GM18499 (cell line): ENCODE measurements at regions not wholly inside any gene's neighbourhood (a gene's known extent, or its start where the extent isn't known, plus 50 kb on each side); places are given as distances from the start of the nearest gene placed in this dataset.
"Not testable (repeated sequence)": the region's sequence is repeated elsewhere in the genome, so short reads cannot be mapped to it uniquely, and the experiment has no call there.

Experiments used
- ATAC-seq: cut with Tn5 transposase; IDR thresholded peaks from one replicate; pipeline ENCODE4 v1.9.1; 2021; ENCODE audit warnings: moderate number of reproducible peaks; ENCODE audit not compliant: insufficient read depth, unreplicated experiment

DNA sequence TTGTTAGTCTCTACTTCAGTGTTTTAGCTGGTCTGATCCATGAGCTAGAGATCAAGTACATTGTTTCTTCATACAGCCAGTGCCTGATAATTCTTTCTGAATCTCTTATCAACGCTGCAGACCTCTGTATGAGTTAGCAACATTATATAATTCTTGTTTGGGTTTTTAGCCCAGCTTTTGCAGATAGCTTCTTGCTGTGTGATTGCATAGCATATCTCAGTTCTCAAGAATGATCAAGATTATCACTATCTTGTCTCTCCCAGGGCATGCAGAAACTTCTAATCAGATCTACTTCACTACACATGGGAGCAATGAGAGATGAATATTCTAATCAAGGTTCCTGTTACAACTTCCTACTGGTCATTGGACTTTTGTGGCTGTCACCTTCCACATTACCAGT is 158.3 kb downstream of the FAM174A start:
- no peak for ATAC-seq

DNA sequence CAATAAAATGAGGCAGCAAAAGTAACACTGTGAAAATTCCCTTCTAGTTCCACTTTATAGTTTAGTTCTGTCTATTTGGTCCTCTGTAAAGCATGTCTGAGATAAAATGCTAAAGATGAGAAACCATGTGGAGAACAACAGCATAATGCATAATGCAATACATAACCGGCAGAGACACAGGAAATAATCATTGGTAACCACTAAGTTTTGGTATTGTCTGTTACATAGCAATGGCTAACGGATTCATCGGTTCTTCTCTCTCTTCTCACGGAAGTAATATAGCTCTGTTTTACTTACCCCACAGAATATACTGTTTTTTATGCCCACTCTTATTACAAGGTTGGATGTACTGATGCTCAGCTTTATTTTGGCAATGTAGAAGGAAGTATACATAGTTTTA is 158.9 kb downstream of the FAM174A start:
- no peak for ATAC-seq

GRCh38 chr5:100697970-100698369 is 162.8 kb downstream of the FAM174A start:
- no peak for ATAC-seq

DNA sequence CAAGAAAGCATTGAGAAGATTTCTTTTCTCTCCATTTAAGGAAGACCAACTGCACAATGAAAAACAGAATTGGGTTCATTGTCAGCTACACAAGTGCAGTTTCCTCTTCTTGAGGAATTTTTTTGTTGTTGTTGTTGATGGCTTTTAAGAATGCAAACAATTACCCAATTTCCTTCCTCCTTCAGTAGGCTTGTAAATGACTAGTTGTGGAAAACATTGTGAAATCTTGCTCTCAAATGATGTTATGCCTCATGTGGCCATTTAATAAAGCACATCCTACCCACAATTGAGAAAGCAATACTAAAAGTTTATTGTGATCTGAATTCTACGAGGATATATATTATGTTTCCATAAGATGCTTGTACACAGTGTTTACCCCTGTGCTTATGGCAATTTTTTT is 171.6 kb downstream of the FAM174A start:
- ATAC-seq = no peak

DNA sequence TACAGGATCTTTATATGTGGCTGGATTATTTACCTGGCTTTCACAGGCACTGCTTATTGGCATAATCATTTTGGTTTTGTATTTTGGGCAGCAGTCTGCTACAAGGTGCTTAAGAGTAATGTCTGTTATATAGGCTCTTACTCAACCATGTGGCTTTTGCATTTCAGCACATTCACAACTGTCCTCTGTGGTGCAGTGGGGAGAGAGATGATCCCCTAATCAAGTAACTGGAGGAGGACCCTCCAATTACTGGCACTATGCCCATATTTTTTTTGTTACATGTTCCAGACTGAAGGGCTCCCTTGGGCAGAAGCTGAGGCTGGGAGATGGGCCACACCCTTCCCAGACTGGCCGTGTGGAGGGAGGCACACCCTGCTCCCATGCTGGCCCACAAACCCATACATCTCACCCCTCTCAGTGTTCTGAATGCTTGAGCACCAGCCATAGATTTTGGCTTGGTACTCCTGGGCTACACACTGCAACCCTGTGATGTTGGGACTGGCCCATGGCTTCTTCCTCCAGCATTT is 173.5 kb downstream of the FAM174A start:
- ATAC-seq = no peak

DNA sequence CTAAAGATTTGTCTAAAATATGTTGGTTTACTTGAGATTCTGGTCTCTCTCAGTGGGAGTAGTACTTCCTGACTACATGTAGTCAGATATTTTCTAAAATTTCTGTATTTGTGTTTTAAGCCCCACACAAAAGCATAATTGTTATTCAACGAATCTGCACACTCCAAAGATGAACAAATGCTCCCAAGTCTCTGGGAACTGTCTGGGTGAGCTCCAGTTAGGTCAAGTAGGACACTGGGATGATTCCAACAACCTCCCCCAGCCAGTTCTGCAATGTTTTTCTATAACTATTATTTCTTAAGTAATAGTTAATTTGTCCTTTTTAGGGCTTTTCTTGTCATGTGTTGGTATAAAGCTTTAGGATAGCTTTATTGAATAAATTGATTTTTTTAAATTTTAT is 174.6 kb downstream of the FAM174A start:
- no peak for ATAC-seq

- not testable (repeated sequence) for ATAC-seq
Observed at GRCh38 chr5:100714780-100715179, 179.6 kb downstream of the FAM174A start.

- no peak for ATAC-seq
Observed at GRCh38 chr5:100722657-100723056, 180.4 kb downstream of the ST8SIA4 start.

GRCh38 chr5:100723229-100723628 is 179.9 kb downstream of the ST8SIA4 start:
- ATAC-seq = no peak

DNA sequence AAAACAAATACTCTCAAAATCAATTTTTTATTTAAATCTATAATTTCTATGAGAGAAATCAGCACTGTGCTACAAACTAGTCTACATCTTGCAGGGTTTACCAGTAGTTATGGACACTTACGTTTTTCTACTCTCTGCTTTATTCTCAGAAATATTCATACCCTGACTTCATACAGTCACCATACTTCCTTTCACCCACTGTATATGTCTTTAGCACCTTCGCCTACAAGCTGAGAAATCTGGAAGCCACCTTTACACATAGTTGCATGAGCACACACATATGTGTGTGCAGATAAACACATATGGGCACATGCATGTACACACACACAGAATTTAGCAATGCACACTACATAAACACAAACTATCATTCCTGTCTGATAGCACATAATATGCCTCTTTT is 177.0 kb downstream of the ST8SIA4 start:
- ATAC-seq = no peak

GRCh38 chr5:100731768-100732167 is 171.3 kb downstream of the ST8SIA4 start:
- ATAC-seq = peak; percentile 93

GRCh38 chr5:100746730-100747129 is 156.4 kb downstream of the ST8SIA4 start:
- ATAC-seq = peak; percentile 77

- ATAC-seq = no peak
Observed at GRCh38 chr5:100749771-100750284, 153.3 kb downstream of the ST8SIA4 start.

- no peak for ATAC-seq
Observed at GRCh38 chr5:100755435-100755834, 147.6 kb downstream of the ST8SIA4 start.
